BLaER1 treated with 17β-estradiol and CSF1 and Interleukin-3, amounts not matched to agents 10 nM and 100 nM (cell line): ENCODE measurements at regions not wholly inside any gene's neighbourhood (a gene's known extent, or its start where the extent isn't known, plus 50 kb on each side); places are given as distances from the start of the nearest gene placed in this dataset.

Experiments
- H3K27ac ChIP-seq, 11 experiments: shearing (Covaris generic); formaldehyde crosslinking; 2 replicates each; pipeline ENCODE4 v1.8.1; 2022
- H3K27me3 ChIP-seq, 11 experiments: shearing (Covaris generic); formaldehyde crosslinking; 2 replicates each; pipeline ENCODE4 v1.8.1; 2022
- H3K36me3 ChIP-seq, 11 experiments: shearing (Covaris generic); formaldehyde crosslinking; 2 replicates each; pipeline ENCODE4 v1.8.1; 2022
- H3K4me1 ChIP-seq, 10 experiments: shearing (Covaris generic); formaldehyde crosslinking; 2 replicates each; pipeline ENCODE4 v1.8.1; 2022
- H3K4me2 ChIP-seq, 11 experiments: shearing (Covaris generic); formaldehyde crosslinking; 2 replicates each; pipeline ENCODE4 v1.8.1; 2022
- H3K4me3 ChIP-seq, 10 experiments: shearing (Covaris generic); formaldehyde crosslinking; 2 replicates each; pipeline ENCODE4 v1.8.1; 2022
- H3K9ac ChIP-seq, 11 experiments: shearing (Covaris generic); formaldehyde crosslinking; 2 replicates each; pipeline ENCODE4 v1.8.1; 2022
- H3K9me3 ChIP-seq, 11 experiments: shearing (Covaris generic); formaldehyde crosslinking; replicated peaks in 1 of 11; 2 replicates each; pipeline ENCODE4 v1.8.1; 2022
- H4K20me1 ChIP-seq, 11 experiments: shearing (Covaris generic); formaldehyde crosslinking; 2 replicates each; pipeline ENCODE4 v1.8.1; 2022
- Cebpa-rat ChIP-seq, 11 experiments: shearing (Covaris generic); IDR thresholded peaks; 2 replicates each; pipeline ENCODE4 v1.8.1; 2022

DNA sequence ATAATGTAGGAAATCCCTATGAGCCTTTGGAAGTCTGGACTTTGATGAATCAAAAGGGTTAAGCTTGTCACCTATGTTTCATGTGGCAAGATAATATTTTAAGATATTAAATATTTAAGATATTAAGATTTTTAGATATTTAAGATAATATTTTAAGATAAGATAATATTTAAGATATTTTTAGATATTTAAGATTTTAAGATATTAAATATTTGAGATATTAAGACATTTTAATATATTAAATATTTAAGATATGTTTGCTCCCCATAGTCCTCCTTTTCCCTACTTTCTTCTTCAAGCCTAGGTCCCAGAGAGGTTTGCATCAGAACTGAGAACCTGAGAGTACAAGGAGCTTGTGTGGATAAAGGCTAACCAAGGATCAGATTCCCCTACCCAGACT, 478.4 kb upstream of the IGFBP7 start:
- Histone ChIP-seq H3K9ac (no peak overlapping the region), H3K4me1 (no peaks in the 10 kb centered on the region), H3K36me3 (no peaks in the 10 kb centered on the region), H3K27me3 (no peaks in the 10 kb centered on the region), H3K27ac (no peak overlapping the region), H3K9me3 (no peaks in the 10 kb centered on the region), H4K20me1 (no peaks in the 10 kb centered on the region), H3K4me3 (no peak overlapping the region), H3K4me2 (no peak overlapping the region)
- no peak for TF ChIP-seq Cebpa-rat (IDR thresholded peaks at IDR 0.05)

DNA sequence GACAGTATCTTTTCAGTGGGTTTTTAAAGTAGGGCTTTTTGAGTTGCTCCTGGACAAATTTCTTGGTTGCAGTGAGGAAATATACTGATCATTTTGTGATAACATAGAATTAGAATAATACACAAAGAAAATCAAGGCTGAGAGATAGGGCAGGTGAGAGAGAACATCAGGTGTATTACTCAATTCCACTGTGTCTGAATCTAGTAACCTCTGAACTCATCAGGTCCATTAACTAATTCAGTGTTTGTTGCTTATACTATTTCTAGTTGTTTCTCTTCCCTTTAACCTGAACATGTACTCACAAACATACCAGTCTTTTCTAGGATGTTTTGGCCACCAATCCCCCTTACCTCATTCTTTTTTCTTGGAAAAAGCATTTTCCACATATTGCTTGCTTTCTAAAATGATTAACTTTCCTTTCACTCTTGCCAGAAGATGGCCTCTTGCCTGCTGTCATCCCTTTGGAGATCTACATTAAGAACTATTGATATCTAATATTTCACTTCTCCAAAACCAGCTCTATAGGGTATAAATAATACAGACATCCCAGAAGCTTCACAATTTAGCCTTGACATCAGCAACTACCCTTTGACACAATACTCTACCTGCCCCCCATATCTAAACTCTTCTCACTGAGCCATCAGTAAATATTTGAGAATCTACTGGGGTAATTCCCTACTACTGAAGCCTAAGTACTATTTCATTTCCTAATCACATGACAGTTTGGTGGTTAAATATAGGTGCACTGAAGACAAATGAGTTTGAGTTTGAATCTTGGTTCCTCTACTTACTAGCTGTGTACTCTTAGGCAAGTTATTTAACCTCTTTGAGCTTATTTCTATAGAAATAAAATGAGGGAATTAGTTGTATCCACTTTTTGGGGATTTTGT, 470.8 kb upstream of the IGFBP7 start:
- no peak overlapping the region for H3K9ac ChIP-seq
- no peaks in the 10 kb centered on the region for H3K9me3 ChIP-seq
- no peaks in the 10 kb centered on the region for H3K36me3 ChIP-seq
- no peaks in the 10 kb centered on the region for H3K4me1 ChIP-seq
- no peak for TF ChIP-seq Cebpa-rat (IDR thresholded peaks at IDR 0.05)
- H4K20me1 ChIP-seq, result no peaks in the 10 kb centered on the region
- no peak overlapping the region for H3K4me3 ChIP-seq
- H3K27me3 ChIP-seq, result no peaks in the 10 kb centered on the region
- H3K4me2 ChIP-seq, result no peak overlapping the region
- H3K27ac ChIP-seq, result no peak overlapping the region

DNA sequence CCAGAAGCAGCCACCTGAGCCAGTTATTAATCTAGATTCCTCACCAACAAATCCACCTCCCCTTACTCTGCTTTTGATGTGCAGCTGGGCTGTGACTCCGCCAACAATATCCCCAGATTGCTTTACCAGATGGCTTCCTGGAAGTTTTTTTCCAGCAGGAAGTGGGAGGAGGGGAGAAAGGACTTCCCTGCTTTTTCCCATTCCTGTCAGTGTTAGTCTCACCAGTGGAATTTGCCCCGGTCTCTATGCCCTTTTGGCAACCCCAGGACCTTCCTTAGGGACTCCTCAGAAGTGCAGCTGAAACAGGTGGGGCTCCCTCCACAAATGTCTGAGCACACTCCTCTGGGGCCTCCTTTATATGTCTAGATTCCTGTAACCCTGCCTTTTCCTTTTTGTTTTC, 465.2 kb upstream of the IGFBP7 start:
- H3K9me3 ChIP-seq, result peaks cover 0 to 8% (median 0%) of the 10 kb centered on the region in 11 experiments; a peak in 5 of 22 replicates
- H3K9ac ChIP-seq, result no peak overlapping the region
- no peaks in the 10 kb centered on the region for H3K4me1 ChIP-seq
- H3K27ac ChIP-seq, result no peak overlapping the region
- no peaks in the 10 kb centered on the region for H3K27me3 ChIP-seq
- no peaks in the 10 kb centered on the region for H4K20me1 ChIP-seq
- no peak overlapping the region for H3K4me2 ChIP-seq
- TF ChIP-seq Cebpa-rat (IDR thresholded peaks at IDR 0.05), result no peak
- H3K36me3 ChIP-seq, result no peaks in the 10 kb centered on the region
- H3K4me3 ChIP-seq, result no peak overlapping the region

DNA sequence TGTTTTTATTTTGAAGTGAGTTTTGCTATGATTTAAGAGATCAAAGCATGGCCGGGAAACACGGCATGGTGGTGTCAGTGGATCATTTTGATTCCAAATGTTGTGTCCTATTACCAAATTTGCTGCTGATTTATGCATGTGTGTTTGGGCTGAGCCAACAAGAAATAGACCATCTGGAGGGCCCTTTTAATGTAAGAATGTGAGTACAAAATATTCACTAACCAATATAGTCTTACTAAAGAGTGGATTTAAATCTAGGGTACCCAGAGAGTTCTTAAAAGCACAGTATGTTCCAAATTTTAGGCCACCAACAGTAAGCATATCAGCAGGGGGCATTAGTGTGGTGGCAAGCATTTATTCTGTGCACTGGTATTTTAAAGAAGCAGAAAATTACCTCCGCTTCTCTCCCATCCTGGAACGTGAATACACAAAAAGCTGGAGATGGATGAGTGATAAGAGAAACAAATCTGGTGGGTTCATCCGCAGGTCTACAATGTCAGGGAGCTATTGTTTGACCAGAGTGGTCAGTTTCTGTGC, 444.4 kb upstream of the IGFBP7 start:
- Histone ChIP-seq H3K4me1 (no peaks in the 10 kb centered on the region), H4K20me1 (no peaks in the 10 kb centered on the region), H3K27ac (no peak overlapping the region), H3K9ac (no peak overlapping the region), H3K4me2 (no peak overlapping the region), H3K9me3 (no peaks in the 10 kb centered on the region), H3K36me3 (no peaks in the 10 kb centered on the region), H3K27me3 (no peaks in the 10 kb centered on the region), H3K4me3 (no peak overlapping the region)
- no peak for TF ChIP-seq Cebpa-rat (IDR thresholded peaks at IDR 0.05)

DNA sequence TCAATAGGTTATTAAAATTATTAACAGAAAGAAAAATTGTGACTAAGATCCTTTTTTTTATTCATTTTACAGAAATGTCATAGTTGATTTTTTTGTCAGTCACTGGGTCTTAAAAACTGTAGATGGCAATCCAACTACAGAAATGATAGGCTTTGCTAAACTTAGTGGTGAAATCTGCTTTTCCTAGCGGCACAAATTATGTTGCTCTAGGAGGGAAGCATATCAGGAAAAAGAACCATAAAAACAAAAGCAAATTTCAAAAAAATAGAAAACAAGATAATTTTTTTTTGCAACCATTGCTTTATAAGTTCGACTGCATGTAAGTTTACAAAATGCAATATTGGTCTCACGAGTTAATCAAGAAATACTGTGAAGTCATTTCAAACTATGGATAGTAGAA, 443.5 kb upstream of the IGFBP7 start:
- Histone ChIP-seq H3K9ac (no peak overlapping the region), H3K36me3 (no peaks in the 10 kb centered on the region)
- TF ChIP-seq Cebpa-rat (IDR thresholded peaks at IDR 0.05), result no peak

DNA sequence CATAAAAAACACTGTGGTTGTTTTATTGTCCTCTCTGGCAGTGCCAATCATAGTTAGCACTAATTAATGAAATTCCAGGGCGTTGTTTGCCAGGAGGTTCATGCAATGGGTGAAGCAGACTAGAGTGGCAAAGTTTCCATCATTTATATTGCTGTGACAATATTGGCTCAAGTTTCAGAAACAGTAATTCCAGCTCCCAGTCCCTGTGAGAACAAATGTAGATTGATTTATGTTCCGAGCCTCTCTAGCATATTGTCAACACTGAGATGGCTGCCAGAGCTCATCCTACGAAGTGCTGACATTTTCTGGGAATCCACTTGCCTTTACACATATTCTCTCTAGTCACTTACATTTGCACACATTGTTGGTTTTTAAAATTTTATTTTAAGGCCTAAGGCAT, 440.0 kb upstream of the IGFBP7 start:
- no peak for TF ChIP-seq Cebpa-rat (IDR thresholded peaks at IDR 0.05)
- Histone ChIP-seq H3K4me1 (no peaks in the 10 kb centered on the region), H3K4me2 (no peak overlapping the region), H3K27ac (no peak overlapping the region), H3K9me3 (no peaks in the 10 kb centered on the region), H3K4me3 (no peak overlapping the region), H3K27me3 (no peaks in the 10 kb centered on the region), H3K9ac (no peak overlapping the region), H4K20me1 (no peaks in the 10 kb centered on the region), H3K36me3 (no peaks in the 10 kb centered on the region)

More for the DNA sequence above, 443.5 kb upstream of the IGFBP7 start:
- no peaks in the 10 kb centered on the region for H3K27me3 ChIP-seq
- H3K4me3 ChIP-seq, result no peak overlapping the region
- H3K9me3 ChIP-seq, result no peaks in the 10 kb centered on the region
- H3K27ac ChIP-seq, result no peak overlapping the region
- H4K20me1 ChIP-seq, result no peaks in the 10 kb centered on the region
- H3K4me1 ChIP-seq, result no peaks in the 10 kb centered on the region
- no peak overlapping the region for H3K4me2 ChIP-seq

DNA sequence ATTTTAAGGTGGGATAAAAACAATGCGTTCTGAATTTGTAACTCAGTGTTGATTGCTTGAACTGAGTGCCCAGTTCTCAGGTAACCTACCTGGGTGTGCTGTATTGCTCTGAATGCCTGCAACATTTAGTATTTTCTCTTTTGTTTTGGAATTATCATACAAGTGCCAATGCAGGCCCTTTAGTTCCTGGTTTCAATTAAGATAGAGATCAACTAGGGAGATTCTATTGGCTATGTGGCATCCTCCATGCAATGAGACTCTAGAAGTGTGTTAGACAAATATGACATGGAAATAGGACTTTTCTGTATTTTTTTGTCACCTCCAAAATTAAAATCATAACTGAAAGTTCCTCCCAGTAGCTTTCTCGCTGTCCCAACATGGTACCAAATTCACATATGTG, 438.7 kb upstream of the IGFBP7 start:
- H3K9ac ChIP-seq, result no peak overlapping the region
- H4K20me1 ChIP-seq, result no peaks in the 10 kb centered on the region
- no peaks in the 10 kb centered on the region for H3K4me1 ChIP-seq
- TF ChIP-seq Cebpa-rat (IDR thresholded peaks at IDR 0.05), result no peak
- H3K4me3 ChIP-seq, result no peak overlapping the region
- H3K4me2 ChIP-seq, result no peak overlapping the region
- H3K27me3 ChIP-seq, result no peaks in the 10 kb centered on the region
- no peaks in the 10 kb centered on the region for H3K36me3 ChIP-seq
- no peaks in the 10 kb centered on the region for H3K9me3 ChIP-seq
- H3K27ac ChIP-seq, result no peak overlapping the region

DNA sequence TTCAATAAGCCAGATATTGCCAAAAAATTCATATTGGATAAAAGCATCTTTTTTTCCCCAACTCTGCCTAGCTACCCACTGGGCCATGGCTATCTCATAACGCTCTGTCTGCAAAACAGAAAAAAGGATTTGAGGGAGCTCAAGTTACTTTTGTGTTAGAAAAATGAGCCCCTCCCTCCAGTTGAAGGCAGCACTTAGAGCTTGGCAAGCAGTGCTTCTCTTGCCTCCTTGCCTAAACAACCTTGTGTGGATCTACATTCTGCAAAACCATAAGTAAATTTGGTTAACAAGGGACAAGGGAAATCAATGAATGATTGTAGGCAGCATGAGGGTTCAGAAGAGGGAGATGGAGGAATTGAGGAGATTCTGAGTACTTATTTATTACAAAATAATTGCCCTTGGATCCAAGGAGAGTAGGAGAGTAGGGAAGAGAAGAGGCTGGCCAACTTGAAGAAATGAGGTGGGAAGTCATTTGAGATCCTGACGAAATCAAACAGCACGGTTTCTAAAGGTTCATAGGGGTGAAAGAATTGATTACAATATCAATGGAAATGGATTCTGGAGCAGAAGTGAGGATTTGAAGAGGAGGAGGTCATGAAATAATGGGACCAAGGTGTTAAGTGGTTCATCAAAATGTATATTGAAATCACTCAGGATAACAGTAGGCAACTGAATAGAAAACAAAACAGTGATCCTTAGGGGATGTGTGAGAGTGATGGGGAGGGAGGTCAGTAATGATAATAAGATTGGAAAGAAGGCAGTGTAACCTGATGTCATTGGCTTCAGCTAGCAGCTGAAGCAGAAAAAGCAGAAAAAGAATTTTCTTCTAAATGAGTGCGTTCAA, 434.8 kb upstream of the IGFBP7 start:
- H3K4me3 ChIP-seq, result no peak overlapping the region
- no peaks in the 10 kb centered on the region for H4K20me1 ChIP-seq
- no peaks in the 10 kb centered on the region for H3K27me3 ChIP-seq
- H3K4me1 ChIP-seq, result no peaks in the 10 kb centered on the region
- no peak overlapping the region for H3K27ac ChIP-seq
- no peak overlapping the region for H3K4me2 ChIP-seq
- H3K9me3 ChIP-seq, result no peaks in the 10 kb centered on the region
- H3K36me3 ChIP-seq, result no peaks in the 10 kb centered on the region
- H3K9ac ChIP-seq, result no peak overlapping the region
- no peak for TF ChIP-seq Cebpa-rat (IDR thresholded peaks at IDR 0.05)

DNA sequence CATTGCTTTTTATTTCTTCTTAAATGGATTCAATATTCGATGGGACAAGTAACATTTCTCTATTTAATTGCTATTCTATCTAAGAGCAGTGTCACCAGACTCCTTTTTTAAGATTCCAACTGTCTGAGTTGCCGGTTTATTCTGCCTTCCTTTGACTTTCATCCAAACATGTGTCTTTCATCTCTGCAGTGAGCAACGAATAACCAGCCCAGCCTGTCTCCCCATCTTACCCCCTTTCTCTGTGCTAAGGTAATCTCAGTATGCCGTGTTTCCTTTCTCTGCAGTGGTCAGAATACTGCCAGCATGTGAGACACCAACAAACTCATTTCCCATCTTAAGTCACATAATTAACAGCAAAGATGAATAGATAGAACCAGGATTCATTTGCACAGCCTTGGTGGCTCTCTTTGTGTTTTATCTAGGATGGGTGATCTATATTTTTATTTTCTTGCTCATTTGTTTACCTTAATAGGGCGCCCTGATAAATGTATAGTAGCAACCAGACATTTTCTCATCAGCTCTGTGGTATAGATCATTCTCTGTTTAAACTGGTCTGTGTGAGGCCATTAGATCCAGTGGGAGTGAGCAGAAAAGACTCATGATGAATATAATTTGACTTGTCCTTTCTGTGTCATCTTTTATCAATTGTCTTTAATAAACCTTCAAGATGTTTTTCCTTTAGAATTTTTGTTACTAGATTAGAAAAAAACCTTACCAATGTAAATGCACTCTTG, 394.8 kb upstream of the IGFBP7 start:
- Histone ChIP-seq H3K4me3 (no peak overlapping the region), H3K27ac (no peak overlapping the region)
- no peak for TF ChIP-seq Cebpa-rat (IDR thresholded peaks at IDR 0.05)

More for the DNA sequence above, 394.8 kb upstream of the IGFBP7 start:
- Histone ChIP-seq H3K4me2 (peak overlapping the region in 7 of 11 experiments; percentile 8 to 37 (median 22); a peak in 6 of 22 replicates), H3K27me3 (no peaks in the 10 kb centered on the region), H4K20me1 (no peaks in the 10 kb centered on the region), H3K4me1 (peaks cover 0 to 33% (median 11%) of the 10 kb centered on the region in 10 experiments; a peak in 15 of 20 replicates), H3K9ac (no peak overlapping the region), H3K9me3 (no peaks in the 10 kb centered on the region), H3K36me3 (no peaks in the 10 kb centered on the region)
